ENCODE measurements at regions not wholly inside any gene's neighbourhood (a gene's known extent, or its start where the extent isn't known, plus 50 kb on each side); places are given as distances from the start of the nearest gene placed in this dataset.

GRCh38 chr2:238724728-238725127 is 123.2 kb upstream of the TWIST2 start:
- peaks cover 33% of the 10 kb centered on the region for H3K4me1 ChIP-seq (ENCODE audit: insufficient read depth, poor library complexity, severe bottlenecking)
- no peak for DNase-seq (ENCODE audit: low spot score)
- H3K4me3 ChIP-seq (ENCODE audit: severe bottlenecking), result no peak overlapping the region
- no peaks in the 10 kb centered on the region for H3K9me3 ChIP-seq (ENCODE audit: severe bottlenecking)
- H3K27me3 ChIP-seq (ENCODE audit: insufficient read depth, poor library complexity, severe bottlenecking), result no peaks in the 10 kb centered on the region
- no peaks in the 10 kb centered on the region for H3K36me3 ChIP-seq (ENCODE audit: low read depth)
- ATAC-seq (ENCODE audit: low read depth), result no peak
- H3K27ac ChIP-seq (ENCODE audit: poor library complexity, severe bottlenecking), result no peak overlapping the region
- TF ChIP-seq, protein P1, sequence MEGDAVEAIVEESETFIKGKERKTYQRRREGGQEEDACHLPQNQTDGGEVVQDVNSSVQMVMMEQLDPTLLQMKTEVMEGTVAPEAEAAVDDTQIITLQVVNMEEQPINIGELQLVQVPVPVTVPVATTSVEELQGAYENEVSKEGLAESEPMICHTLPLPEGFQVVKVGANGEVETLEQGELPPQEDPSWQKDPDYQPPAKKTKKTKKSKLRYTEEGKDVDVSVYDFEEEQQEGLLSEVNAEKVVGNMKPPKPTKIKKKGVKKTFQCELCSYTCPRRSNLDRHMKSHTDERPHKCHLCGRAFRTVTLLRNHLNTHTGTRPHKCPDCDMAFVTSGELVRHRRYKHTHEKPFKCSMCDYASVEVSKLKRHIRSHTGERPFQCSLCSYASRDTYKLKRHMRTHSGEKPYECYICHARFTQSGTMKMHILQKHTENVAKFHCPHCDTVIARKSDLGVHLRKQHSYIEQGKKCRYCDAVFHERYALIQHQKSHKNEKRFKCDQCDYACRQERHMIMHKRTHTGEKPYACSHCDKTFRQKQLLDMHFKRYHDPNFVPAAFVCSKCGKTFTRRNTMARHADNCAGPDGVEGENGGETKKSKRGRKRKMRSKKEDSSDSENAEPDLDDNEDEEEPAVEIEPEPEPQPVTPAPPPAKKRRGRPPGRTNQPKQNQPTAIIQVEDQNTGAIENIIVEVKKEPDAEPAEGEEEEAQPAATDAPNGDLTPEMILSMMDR (IDR thresholded peaks at IDR 0.05; ENCODE audit: poor library complexity, severe bottlenecking), result no peak

DNA sequence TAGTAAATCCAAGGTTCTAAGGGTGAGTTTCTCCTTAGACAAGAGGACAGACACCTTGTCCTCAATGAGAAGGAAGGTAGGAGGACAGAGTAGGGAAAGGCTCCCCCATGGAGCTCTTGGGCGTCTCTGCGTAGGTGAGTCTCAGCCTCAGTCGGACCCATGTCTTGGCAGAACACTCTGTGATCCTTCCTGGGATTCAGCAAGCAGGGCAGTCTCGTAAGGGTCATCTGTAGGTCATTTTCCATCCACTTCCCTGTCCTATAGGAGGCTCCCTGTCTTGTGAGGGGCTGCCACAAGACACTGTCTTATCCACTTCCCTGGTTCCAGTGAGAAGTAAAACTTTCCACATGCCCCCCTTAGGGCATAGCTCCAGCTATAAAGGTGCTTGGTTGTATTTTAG is 122.6 kb upstream of the TWIST2 start:
- ATAC-seq (ENCODE audit: low read depth), result no peak
- Histone ChIP-seq H3K27ac (ENCODE audit: poor library complexity, severe bottlenecking) (no peak overlapping the region), H3K9me3 (ENCODE audit: severe bottlenecking) (no peaks in the 10 kb centered on the region), H3K27me3 (ENCODE audit: insufficient read depth, poor library complexity, severe bottlenecking) (no peaks in the 10 kb centered on the region), H3K4me3 (ENCODE audit: severe bottlenecking) (no peak overlapping the region), H3K4me1 (ENCODE audit: insufficient read depth, poor library complexity, severe bottlenecking) (peaks cover 30% of the 10 kb centered on the region), H3K36me3 (ENCODE audit: low read depth) (no peaks in the 10 kb centered on the region)
- DNase-seq (ENCODE audit: low spot score), result no peak
- TF ChIP-seq, protein P1 (IDR thresholded peaks at IDR 0.05; ENCODE audit: poor library complexity, severe bottlenecking), result no peak

DNA sequence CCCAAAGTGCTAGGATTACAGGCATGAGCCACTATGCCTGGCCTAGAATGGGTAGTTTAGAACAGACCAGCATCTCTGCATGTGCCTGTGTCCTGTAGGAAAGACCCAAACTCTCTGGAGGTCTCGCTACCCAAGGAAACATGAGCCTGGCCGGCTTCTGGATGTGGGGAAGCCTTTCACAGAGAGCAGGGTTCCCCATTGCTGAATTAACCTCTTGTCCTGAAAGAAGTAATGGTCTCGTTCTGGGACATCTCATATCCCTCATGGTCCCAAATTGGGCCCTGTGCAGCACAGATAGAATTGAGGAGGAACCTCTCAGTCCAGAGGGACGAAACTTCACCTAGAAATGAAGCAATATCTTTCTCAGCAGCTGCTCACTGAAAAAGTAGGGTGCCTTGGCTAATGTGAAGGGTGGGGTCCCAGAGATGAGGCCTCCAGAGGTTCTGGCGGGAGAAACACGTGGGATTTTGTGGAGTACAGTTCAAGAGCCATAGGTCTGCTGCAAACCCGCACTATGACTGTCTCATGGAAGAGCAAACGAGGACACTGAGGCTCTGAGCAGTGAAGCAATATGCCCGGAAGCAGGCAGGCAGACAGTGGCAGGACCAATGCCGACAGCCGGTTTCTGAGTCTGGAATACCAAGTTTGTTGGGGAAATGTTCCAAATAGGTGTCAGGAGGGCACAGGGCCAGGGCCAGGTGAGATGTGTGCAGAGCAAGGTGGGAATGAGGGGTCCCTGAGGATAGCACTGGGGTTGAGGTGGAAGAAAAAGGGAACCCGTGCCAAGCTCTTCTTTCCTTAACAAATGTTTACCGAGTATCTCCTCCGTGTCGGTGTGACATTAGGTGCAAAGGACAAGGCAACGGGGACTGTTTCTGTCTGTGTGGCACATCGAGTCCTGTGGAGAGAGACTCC is 121.0 kb upstream of the TWIST2 start:
- no peak for DNase-seq (ENCODE audit: low spot score)
- TF ChIP-seq, protein P1 (IDR thresholded peaks at IDR 0.05; ENCODE audit: poor library complexity, severe bottlenecking), result no peak

DNA sequence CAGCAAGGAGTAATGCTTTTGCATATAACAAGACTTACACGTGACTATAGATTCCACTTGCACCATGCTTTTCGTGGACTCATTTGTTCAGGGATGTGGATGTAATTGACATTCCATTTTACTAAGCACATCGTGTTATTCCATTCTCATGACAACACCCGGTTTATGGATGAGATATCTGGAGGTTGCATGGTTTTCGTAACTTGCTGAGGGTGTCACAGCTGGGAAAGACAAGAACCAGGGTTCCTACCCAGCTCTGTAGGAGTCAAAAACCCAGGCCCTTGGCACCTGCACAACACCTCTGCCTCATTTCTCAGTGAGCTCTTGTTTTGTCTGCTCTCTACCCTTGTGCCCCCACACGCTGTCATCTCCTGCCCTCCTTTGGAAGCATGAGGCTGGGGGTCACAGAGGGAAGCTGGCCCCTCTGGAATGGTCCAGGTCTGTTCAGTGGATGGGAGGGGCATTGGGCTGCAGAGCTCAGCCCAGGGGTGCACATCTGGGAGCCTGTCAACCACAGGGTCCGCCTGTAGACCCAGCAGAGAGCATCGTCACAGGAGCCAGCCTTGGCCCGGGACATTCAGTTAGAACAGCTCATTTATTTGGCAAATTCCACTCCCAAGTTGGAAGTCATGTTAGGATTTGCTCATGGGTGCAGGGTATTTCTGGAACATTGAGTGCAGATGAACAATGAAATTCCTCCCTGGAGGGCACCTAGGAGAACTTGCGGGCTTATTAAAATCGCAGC is 120.1 kb upstream of the TWIST2 start:
- H3K27ac ChIP-seq (ENCODE audit: poor library complexity, severe bottlenecking), result peak overlapping the region; percentile 97
- no peak overlapping the region for H3K4me3 ChIP-seq (ENCODE audit: severe bottlenecking)
- no peaks in the 10 kb centered on the region for H3K9me3 ChIP-seq (ENCODE audit: severe bottlenecking)
- TF ChIP-seq, protein P1 (IDR thresholded peaks at IDR 0.05; ENCODE audit: poor library complexity, severe bottlenecking), result no peak
- ATAC-seq (ENCODE audit: low read depth) (peak; percentile 40), DNase-seq (ENCODE audit: low spot score) (no peak)
- H3K4me1 ChIP-seq (ENCODE audit: insufficient read depth, poor library complexity, severe bottlenecking), result peaks cover 22% of the 10 kb centered on the region
- no peaks in the 10 kb centered on the region for H3K36me3 ChIP-seq (ENCODE audit: low read depth)
- H3K27me3 ChIP-seq (ENCODE audit: insufficient read depth, poor library complexity, severe bottlenecking), result no peaks in the 10 kb centered on the region

More for the DNA sequence above, 121.0 kb upstream of the TWIST2 start:
- Histone ChIP-seq H3K27me3 (ENCODE audit: insufficient read depth, poor library complexity, severe bottlenecking) (no peaks in the 10 kb centered on the region), H3K9me3 (ENCODE audit: severe bottlenecking) (no peaks in the 10 kb centered on the region), H3K27ac (ENCODE audit: poor library complexity, severe bottlenecking) (peak overlapping the region; percentile 97), H3K36me3 (ENCODE audit: low read depth) (no peaks in the 10 kb centered on the region), H3K4me3 (ENCODE audit: severe bottlenecking) (no peak overlapping the region), H3K4me1 (ENCODE audit: insufficient read depth, poor library complexity, severe bottlenecking) (peaks cover 22% of the 10 kb centered on the region)
- no peak for ATAC-seq (ENCODE audit: low read depth)

All from RWPE2 (cell line).